ENCODE measurements at regions not wholly inside any gene's neighbourhood (a gene's known extent, or its start where the extent isn't known, plus 50 kb on each side); places are given as distances from the start of the nearest gene placed in this dataset.
A peak's percentile ranks its signal among the peaks of the same experiment; 100 is the strongest.

DNA sequence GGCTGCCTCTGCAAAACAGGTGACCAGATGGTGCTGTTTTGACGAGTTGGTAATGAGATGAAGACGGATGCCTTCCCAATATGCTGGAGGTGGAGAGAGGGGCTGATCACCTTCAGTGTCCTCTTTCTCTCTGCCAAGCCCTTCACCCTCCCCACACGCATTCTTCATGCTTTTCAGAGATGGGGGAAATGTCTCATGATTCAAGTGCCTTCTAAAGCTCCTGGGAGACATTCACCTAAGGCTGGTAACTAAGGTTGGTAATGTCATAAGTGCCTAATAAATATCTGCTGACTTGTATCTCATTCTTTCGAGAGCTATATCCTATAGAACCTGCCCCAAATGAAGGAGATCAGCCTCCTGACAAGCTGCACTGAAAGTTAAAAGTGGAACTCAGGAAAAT, 86.2 kb upstream of the MBNL2 start:
- DNase-seq (ENCODE audit: low spot score): no peak

GRCh38 chr13:97136418-97136817, 85.7 kb upstream of the MBNL2 start:
- DNase-seq (ENCODE audit: low spot score): no peak

GRCh38 chr13:97139691-97140090, 82.4 kb upstream of the MBNL2 start:
- DNase-seq (ENCODE audit: low spot score): no peak

GRCh38 chr13:97140131-97140530, 82.0 kb upstream of the MBNL2 start:
- DNase-seq (ENCODE audit: low spot score): no peak

- no peak for DNase-seq (ENCODE audit: low spot score)
These were observed 81.5 kb upstream of the MBNL2 start for GRCh38 chr13:97140611-97141010.

DNA sequence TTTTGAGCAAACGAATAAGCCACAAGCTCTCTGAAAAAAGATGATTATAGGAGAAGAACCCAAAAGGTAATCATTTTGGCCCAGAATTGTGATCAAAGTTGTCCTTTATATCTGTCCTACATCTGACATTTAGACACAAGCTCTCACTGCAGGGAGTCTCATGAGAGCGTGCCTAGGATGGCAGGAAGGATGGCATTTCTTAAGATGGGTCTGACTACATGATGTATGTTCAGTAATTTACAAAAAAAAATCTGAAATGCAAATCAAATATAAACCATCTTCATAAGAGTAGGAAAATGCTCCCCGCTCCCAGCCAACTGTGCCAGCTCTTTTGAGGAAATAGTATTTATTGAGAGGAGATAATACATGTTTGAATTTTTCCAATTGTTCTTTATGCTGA, 81.0 kb upstream of the MBNL2 start:
- no peak for DNase-seq (ENCODE audit: low spot score)

- DNase-seq (ENCODE audit: low spot score): peak; percentile 53
These were observed 80.5 kb upstream of the MBNL2 start for GRCh38 chr13:97141564-97142005.

DNA sequence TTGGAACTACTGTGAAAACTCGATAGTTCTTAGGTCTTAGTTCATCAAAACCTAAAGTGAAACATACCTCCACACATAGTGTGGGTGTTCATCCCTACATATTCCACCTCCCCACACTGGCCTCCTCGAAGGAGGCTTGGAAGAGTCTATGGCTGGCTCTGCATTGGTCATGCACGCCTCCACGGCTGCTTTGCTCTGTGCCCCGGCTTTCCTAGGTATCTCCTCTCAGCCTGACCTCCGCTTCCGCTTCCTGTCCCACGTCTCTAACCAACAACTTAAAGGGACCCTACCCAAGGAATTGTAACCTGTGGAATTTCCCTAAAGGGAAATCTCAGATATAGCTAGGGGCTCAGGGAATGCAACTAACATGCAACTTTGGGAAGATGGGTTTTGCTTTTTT, 79.7 kb upstream of the MBNL2 start:
- DNase-seq (ENCODE audit: low spot score): no peak

- no peak for DNase-seq (ENCODE audit: low spot score)
These were observed 77.1 kb upstream of the MBNL2 start for GRCh38 chr13:97145057-97145456.

DNA sequence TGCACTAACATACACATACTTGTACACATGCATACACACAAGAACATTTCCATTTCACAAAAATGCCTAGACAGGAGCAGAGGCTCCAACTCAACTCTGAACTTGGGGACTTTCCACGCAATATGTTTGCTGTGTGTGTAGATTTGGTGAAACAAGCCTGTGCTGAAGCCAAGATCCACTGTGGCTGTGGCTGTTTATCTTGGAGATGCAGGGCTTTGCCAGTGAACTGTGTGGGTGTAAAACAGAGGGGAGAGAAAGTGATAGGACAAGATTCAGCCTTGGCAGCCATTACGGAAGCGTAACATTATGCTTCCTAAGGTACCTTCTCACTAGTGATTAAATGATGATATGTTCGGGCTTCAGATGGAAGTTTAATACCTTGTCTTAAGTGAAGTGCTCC, 73.2 kb upstream of the MBNL2 start:
- no peak for DNase-seq (ENCODE audit: low spot score)

- DNase-seq (ENCODE audit: low spot score): no peak
These were observed 61.7 kb upstream of the MBNL2 start for GRCh38 chr13:97160421-97160820.

DNA sequence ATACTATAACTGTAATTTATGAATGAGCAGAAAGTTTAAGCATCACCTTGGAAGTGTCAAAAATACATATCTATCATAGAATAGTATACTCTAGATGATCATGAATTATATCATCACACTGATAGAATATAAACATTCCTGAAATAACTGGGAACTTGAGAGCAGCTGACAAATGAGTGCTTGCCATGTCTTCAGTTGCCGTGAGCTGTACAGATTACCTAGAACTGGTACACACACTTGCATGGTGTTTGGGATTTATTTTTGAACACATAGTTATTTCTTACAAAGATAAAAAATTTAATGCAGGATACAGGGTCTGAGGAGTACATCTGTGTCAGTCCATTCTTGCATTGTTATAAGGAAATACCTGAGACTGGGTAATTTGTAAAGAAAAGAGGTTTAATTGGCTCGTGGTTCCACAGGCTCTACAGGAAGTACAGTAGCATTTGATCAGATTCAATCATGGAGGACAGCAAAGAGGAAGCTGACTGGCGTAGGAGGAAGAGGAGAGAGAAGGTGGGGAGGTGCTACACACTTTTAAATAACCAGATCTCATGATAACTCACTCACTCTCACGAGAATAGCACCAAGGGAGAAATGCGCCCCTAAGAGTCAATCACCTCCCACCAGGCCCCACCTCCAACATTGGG, 60.4 kb upstream of the MBNL2 start:
- no peak for DNase-seq (ENCODE audit: low spot score)

GRCh38 chr13:97165502-97166425, 56.4 kb upstream of the MBNL2 start:
- DNase-seq (ENCODE audit: low spot score): no peak

- no peak for DNase-seq (ENCODE audit: low spot score)
These were observed 51.0 kb upstream of the MBNL2 start for GRCh38 chr13:97171136-97171535.

Data from ecto neural progenitor cell (in vitro differentiated cells).